H9 (cell line): ENCODE measurements at regions not wholly inside any gene's neighbourhood (a gene's known extent, or its start where the extent isn't known, plus 50 kb on each side); places are given as distances from the start of the nearest gene placed in this dataset.

ENCODE experiments used
- DNase-seq: peaks from one replicate; pipeline ENCODE4 v3.0.0-alpha.2; 2017
- H2AFZ ChIP-seq: one replicate; pipeline ENCODE4 v1.6.1; 2013; ENCODE audit warnings: mild to moderate bottlenecking, low read length, control low read depth, moderate library complexity
- H2AK5ac ChIP-seq: 2 replicates; pipeline ENCODE4 v1.6.1; 2013; ENCODE audit warnings: low read length, control low read depth, mixed read lengths; ENCODE audit not compliant: insufficient read length
- H2BK120ac ChIP-seq: one replicate; pipeline ENCODE4 v1.6.1; 2013; ENCODE audit warnings: low read depth, mild to moderate bottlenecking, low read length, control low read depth, inconsistent platforms; ENCODE audit not compliant: poor library complexity, severe bottlenecking
- H2BK12ac ChIP-seq: 2 replicates; pipeline ENCODE4 v1.6.1; 2013; ENCODE audit warnings: low read length, control low read depth, mixed read lengths, low read depth; ENCODE audit not compliant: insufficient read length
- H2BK15ac ChIP-seq: 2 replicates; pipeline ENCODE4 v1.6.1; 2013; ENCODE audit warnings: low read depth, low read length, control low read depth
- H2BK20ac ChIP-seq: one replicate; pipeline ENCODE4 v1.6.1; 2013; ENCODE audit warnings: low read depth, mild to moderate bottlenecking, low read length, control low read depth, inconsistent platforms; ENCODE audit not compliant: poor library complexity, severe bottlenecking
- H2BK5ac ChIP-seq: 2 replicates; pipeline ENCODE4 v1.6.1; 2013; ENCODE audit warnings: low read length, control low read depth, mixed read lengths; ENCODE audit not compliant: insufficient read length
- H3K14ac ChIP-seq: 2 replicates; pipeline ENCODE4 v1.6.1; 2013; ENCODE audit warnings: low read length, control low read depth; ENCODE audit not compliant: insufficient read depth
- H3K18ac ChIP-seq: 2 replicates; pipeline ENCODE4 v1.6.1; 2013; ENCODE audit warnings: low read depth, mild to moderate bottlenecking, mixed read lengths, low read length, control low read depth; ENCODE audit not compliant: insufficient read length
- H3K23ac ChIP-seq: 2 replicates; pipeline ENCODE4 v1.6.1; 2013; ENCODE audit warnings: low read length, control low read depth, mixed read lengths, low read depth; ENCODE audit not compliant: insufficient read length
- H3K23me2 ChIP-seq: 2 replicates; pipeline ENCODE4 v1.6.1; 2013; ENCODE audit warnings: low read depth, mild to moderate bottlenecking, mixed read lengths, low read length, control low read depth; ENCODE audit not compliant: insufficient read length, poor library complexity, severe bottlenecking
- H3K27ac ChIP-seq: 2 replicates; pipeline ENCODE4 v1.5.1; 2013; ENCODE audit warnings: low read length, control low read depth, mixed read lengths, low read depth; ENCODE audit not compliant: insufficient read length
- H3K27me3 ChIP-seq: 2 replicates; pipeline ENCODE4 v1.6.1; 2013; ENCODE audit warnings: low read length, control low read depth, inconsistent platforms; ENCODE audit not compliant: insufficient read depth
- H3K4ac ChIP-seq: 2 replicates; pipeline ENCODE4 v1.6.1; 2013; ENCODE audit warnings: low read depth, mild to moderate bottlenecking, control low read depth, inconsistent platforms, low read length, moderate library complexity
- H3K4me1 ChIP-seq: 2 replicates; pipeline ENCODE4 v1.6.1; 2013; ENCODE audit warnings: low read length, control low read depth, inconsistent platforms; ENCODE audit not compliant: insufficient read depth
- H3K4me2 ChIP-seq: 2 replicates; pipeline ENCODE4 v1.6.1; 2013; ENCODE audit warnings: low read length, control low read depth, mixed read lengths; ENCODE audit not compliant: insufficient read length, insufficient read depth
- H3K56ac ChIP-seq: 2 replicates; pipeline ENCODE4 v1.6.1; 2013; ENCODE audit warnings: low read depth, mild to moderate bottlenecking, mixed read lengths, low read length, control low read depth; ENCODE audit not compliant: insufficient read length
- H3K79me1 ChIP-seq: 2 replicates; pipeline ENCODE4 v1.6.1; 2013; ENCODE audit warnings: low read depth, mild to moderate bottlenecking, moderate library complexity, low read length, control low read depth, inconsistent platforms; ENCODE audit not compliant: insufficient read depth, poor library complexity, severe bottlenecking
- H3K79me2 ChIP-seq: 2 replicates; pipeline ENCODE4 v1.6.1; 2013; ENCODE audit warnings: low read length, control low read depth, inconsistent platforms; ENCODE audit not compliant: insufficient read depth
- H3K9ac ChIP-seq: 2 replicates; pipeline ENCODE4 v1.6.1; 2013; ENCODE audit warnings: low read length, control low read depth, mixed read lengths; ENCODE audit not compliant: insufficient read length; ENCODE audit errors: extremely low read depth
- H3K9me3 ChIP-seq: one replicate; pipeline ENCODE4 v1.6.1; 2013; ENCODE audit warnings: low read depth, low read length, inconsistent platforms; ENCODE audit not compliant: control insufficient read depth
- H3T11ph ChIP-seq: one replicate; pipeline ENCODE4 v1.6.1; 2013; ENCODE audit warnings: mild to moderate bottlenecking, low read length, control low read depth, inconsistent platforms
- H4K20me1 ChIP-seq: one replicate; pipeline ENCODE4 v1.6.1; 2013; ENCODE audit not compliant: control insufficient read depth, insufficient read length, insufficient read depth
- H4K5ac ChIP-seq: 2 replicates; pipeline ENCODE4 v1.6.1; 2013; ENCODE audit warnings: low read depth, mild to moderate bottlenecking, mixed read lengths, low read length, control low read depth; ENCODE audit not compliant: insufficient read length
- H4K8ac ChIP-seq: replicated peaks from 2 replicates; pipeline ENCODE4 v1.6.1; 2013; ENCODE audit warnings: low read length, control low read depth, mixed read lengths, low read depth; ENCODE audit not compliant: insufficient read length
- H4K91ac ChIP-seq: 2 replicates; pipeline ENCODE4 v1.6.1; 2013; ENCODE audit warnings: low read depth, mild to moderate bottlenecking, moderate library complexity, mixed read lengths, low read length, control low read depth; ENCODE audit not compliant: insufficient read length
- H3K27ac Mint-ChIP-seq, 3 experiments: 2 replicates in 2 of 3; 3 replicates in 1 of 3; pipeline ENCODE4 v1.8.0; 2020 to 2021; ENCODE audit warnings: mixed read lengths in 3 of 3, mild to moderate bottlenecking in 1 of 3, moderate library complexity in 1 of 3
- H3K27me3 Mint-ChIP-seq: 2 replicates; pipeline ENCODE4 v1.8.0; 2021; ENCODE audit warnings: low read depth, mild to moderate bottlenecking, moderate library complexity, mixed read lengths
- H3K36me3 Mint-ChIP-seq, 3 experiments: 2 replicates in 2 of 3; 3 replicates in 1 of 3; pipeline ENCODE4 v1.8.0; 2020 to 2021; ENCODE audit warnings: low read depth in 3 of 3, mixed read lengths in 3 of 3; ENCODE audit not compliant: insufficient read depth in 1 of 3
- H3K4me1 Mint-ChIP-seq, 2 experiments: 2 replicates each; pipeline ENCODE4 v1.8.0; 2020; ENCODE audit warnings: mixed read lengths in 2 of 2
- H3K4me3 Mint-ChIP-seq, 2 experiments: 2 replicates in 1 of 2; 3 replicates in 1 of 2; pipeline ENCODE4 v1.8.0; 2020 to 2021; ENCODE audit warnings: mild to moderate bottlenecking in 2 of 2, mixed read lengths in 2 of 2, moderate library complexity in 1 of 2
- H3K9me3 Mint-ChIP-seq, 2 experiments: 2 replicates in 1 of 2; 3 replicates in 1 of 2; pipeline ENCODE4 v1.8.0; 2020; ENCODE audit warnings: mild to moderate bottlenecking in 2 of 2, mixed read lengths in 2 of 2, moderate library complexity in 1 of 2
- WGBS: extraction: QIAGEN DNeasy Blood & Tissue Kit; methylation state at CpG from one replicate; pipeline ENCODE4 v1.1.7; 2013; ENCODE audit warnings: missing lambda C conversion rate, low lambda C conversion rate, mixed read lengths; ENCODE audit not compliant: insufficient read length; ENCODE audit errors: extremely low coverage; 5-methylcytosine and 5-hydroxymethylcytosine counted together
- TF ChIP-seq, protein P1 (sequence below): fragments of 200-600 bp; sonication (generic); conservative IDR thresholded peaks from 3 replicates; pipeline ENCODE4 v1.8.0; 2021; ENCODE audit warnings: antibody characterized with exemption, mild to moderate bottlenecking

DNA sequence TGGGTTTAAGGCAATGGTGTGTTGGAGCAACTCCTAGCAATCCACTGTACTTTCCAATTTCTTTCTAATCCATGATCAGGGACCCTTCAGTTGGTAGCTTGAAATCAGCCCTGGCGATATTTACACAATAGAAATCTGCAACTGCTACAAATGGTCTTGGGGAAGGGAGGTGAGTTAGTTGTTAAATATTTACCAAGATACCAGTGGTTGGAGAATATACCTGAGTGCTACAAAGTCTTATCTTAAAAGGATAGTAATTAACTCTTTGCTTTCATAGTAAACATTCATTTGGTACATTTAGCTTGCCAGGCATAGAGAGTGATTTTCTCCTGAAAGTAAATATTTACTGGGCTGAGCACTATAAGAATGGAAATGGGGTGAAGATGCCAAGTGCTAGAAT, 568.2 kb downstream of the BCKDHB start:
- Mint-ChIP-seq H3K36me3 (peaks cover 0 to 16% (median 2%) of the 10 kb centered on the region in 3 experiments; a peak in 4 of 7 replicates), H3K9me3 (peaks cover 6 to 8% of the 10 kb centered on the region in 2 experiments; a peak in 4 of 5 replicates), H3K27ac (no peak overlapping the region), H3K27me3 (no peaks in the 10 kb centered on the region), H3K4me1 (peaks cover 5 to 7% of the 10 kb centered on the region in 2 experiments), H3K4me3 (no peak overlapping the region)
- no peak overlapping the region for H3K4me2 ChIP-seq
- H4K5ac ChIP-seq = no peak overlapping the region
- H4K8ac ChIP-seq = no peak overlapping the region
- H3K18ac ChIP-seq = no peak overlapping the region
- no peak overlapping the region for H2AFZ ChIP-seq
- H2BK5ac ChIP-seq = no peak overlapping the region
- H3K23me2 ChIP-seq = no peaks in the 10 kb centered on the region
- H2BK15ac ChIP-seq = no peak overlapping the region
- no CpG with 5 or more reads among the region's 1 CpG for WGBS
- no peak overlapping the region for H3K56ac ChIP-seq
- H2BK20ac ChIP-seq = no peak overlapping the region
- no peaks in the 10 kb centered on the region for H3K27me3 ChIP-seq
- no peak for DNase-seq
- no peaks in the 10 kb centered on the region for H3K79me1 ChIP-seq
- H2AK5ac ChIP-seq = no peak overlapping the region
- TF ChIP-seq, protein P1, sequence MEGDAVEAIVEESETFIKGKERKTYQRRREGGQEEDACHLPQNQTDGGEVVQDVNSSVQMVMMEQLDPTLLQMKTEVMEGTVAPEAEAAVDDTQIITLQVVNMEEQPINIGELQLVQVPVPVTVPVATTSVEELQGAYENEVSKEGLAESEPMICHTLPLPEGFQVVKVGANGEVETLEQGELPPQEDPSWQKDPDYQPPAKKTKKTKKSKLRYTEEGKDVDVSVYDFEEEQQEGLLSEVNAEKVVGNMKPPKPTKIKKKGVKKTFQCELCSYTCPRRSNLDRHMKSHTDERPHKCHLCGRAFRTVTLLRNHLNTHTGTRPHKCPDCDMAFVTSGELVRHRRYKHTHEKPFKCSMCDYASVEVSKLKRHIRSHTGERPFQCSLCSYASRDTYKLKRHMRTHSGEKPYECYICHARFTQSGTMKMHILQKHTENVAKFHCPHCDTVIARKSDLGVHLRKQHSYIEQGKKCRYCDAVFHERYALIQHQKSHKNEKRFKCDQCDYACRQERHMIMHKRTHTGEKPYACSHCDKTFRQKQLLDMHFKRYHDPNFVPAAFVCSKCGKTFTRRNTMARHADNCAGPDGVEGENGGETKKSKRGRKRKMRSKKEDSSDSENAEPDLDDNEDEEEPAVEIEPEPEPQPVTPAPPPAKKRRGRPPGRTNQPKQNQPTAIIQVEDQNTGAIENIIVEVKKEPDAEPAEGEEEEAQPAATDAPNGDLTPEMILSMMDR = no peak
- no peak overlapping the region for H2BK12ac ChIP-seq
- H3K23ac ChIP-seq = no peak overlapping the region
- H3K79me2 ChIP-seq = no peaks in the 10 kb centered on the region
- no peak overlapping the region for H3K27ac ChIP-seq
- H3K4me1 ChIP-seq = no peaks in the 10 kb centered on the region
- no peak overlapping the region for H2BK120ac ChIP-seq
- H3K9me3 ChIP-seq = no peaks in the 10 kb centered on the region
- H3K9ac ChIP-seq = no peak overlapping the region
- H3K4ac ChIP-seq = no peak overlapping the region
- H3T11ph ChIP-seq = no peak overlapping the region
- H4K91ac ChIP-seq = no peak overlapping the region
- H4K20me1 ChIP-seq = no peaks in the 10 kb centered on the region
- no peak overlapping the region for H3K14ac ChIP-seq
